ENCODE measurements at regions not wholly inside any gene's neighbourhood (a gene's known extent, or its start where the extent isn't known, plus 50 kb on each side); places are given as distances from the start of the nearest gene placed in this dataset.
"Not testable (repeated sequence)": the region's sequence is repeated elsewhere in the genome, so short reads cannot be mapped to it uniquely, and the experiment has no call there.

GRCh38 chr22:10531141-10531540, 4996.9 kb upstream of the OR11H1 start:
- TF ChIP-seq CTCF (IDR thresholded peaks at IDR 0.05; ENCODE audit: poor library complexity); EZH2phosphoT487 (IDR thresholded peaks at IDR 0.05; ENCODE audit: low read depth, severe bottlenecking, unreplicated experiment): not testable (repeated sequence)
